ENCODE measurements at regions not wholly inside any gene's neighbourhood (a gene's known extent, or its start where the extent isn't known, plus 50 kb on each side); places are given as distances from the start of the nearest gene placed in this dataset.

DNA sequence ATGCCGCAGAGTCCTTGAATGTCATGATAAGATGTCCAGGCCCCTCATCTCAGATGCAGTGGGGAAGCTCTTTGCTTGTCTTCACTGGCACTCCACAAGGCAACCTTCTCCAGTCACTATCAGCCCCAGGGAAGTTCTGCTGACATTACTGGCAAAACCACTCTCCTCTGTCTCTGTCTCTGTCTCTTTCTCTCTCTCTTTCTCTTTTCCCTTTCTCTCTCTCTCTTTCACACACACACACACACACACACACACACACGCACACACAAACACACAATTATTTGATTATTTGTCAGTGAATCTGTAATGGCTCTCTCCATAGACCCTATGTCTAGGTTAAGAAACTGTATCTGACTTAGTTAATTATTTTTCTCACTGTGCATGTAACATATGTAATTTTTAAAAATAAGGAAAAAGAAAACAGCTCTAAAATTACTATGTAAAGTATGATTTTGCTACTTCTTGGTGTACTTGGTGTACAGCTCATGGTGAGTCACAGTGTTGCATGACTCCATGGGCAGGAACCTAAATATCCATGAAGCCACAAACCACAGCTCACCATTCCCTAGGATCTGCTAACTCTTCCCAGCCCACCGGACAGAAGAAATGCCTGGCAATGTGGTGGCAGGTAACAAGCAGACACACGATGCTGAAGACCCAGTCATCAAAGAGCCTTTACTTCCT is 594.9 kb upstream of the ID2 start:
- Histone ChIP-seq H3K4me1 (ENCODE audit: control insufficient read depth, insufficient read depth, low read length) (no peaks in the 10 kb centered on the region), H3K27me3 (ENCODE audit: control insufficient read depth, insufficient read depth, low read length) (no peaks in the 10 kb centered on the region), H3K9me3 (ENCODE audit: control insufficient read depth, insufficient read depth, low read length) (no peaks in the 10 kb centered on the region), H3K27ac (ENCODE audit: low read length) (no peak overlapping the region), H3K4me3 (ENCODE audit: low read length) (no peak overlapping the region), H3K36me3 (ENCODE audit: control insufficient read depth, insufficient read depth, low read length) (no peaks in the 10 kb centered on the region)
- DNase-seq (ENCODE audit: low read depth, low spot score): no peak
- WGBS (ENCODE audit: insufficient coverage, insufficient read length): no CpG with 5 or more reads among the region's 4 CpGs

DNA sequence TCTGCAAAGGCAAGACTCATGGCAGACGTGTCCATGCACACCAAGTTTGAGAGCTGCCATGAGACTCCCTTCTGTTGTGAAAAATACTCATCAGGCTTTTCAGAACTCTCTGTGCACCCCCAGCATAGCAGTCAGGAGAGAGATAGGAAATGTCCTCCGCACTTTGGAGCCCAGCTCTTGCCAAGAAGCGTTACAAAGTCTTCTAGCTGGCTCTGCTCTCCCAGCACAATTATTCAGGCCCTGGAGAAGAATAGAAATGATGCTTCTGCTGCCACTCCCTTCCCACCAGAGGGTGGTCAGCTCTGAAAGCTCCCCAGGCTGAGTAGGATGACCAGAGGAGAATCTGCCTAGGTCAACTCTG is 594.4 kb upstream of the ID2 start:
- Histone ChIP-seq H3K27me3 (ENCODE audit: control insufficient read depth, insufficient read depth, low read length) (no peaks in the 10 kb centered on the region), H3K36me3 (ENCODE audit: control insufficient read depth, insufficient read depth, low read length) (no peaks in the 10 kb centered on the region), H3K4me3 (ENCODE audit: low read length) (no peak overlapping the region), H3K9me3 (ENCODE audit: control insufficient read depth, insufficient read depth, low read length) (no peaks in the 10 kb centered on the region), H3K4me1 (ENCODE audit: control insufficient read depth, insufficient read depth, low read length) (no peaks in the 10 kb centered on the region), H3K27ac (ENCODE audit: low read length) (no peak overlapping the region)
- WGBS (ENCODE audit: insufficient coverage, insufficient read length): no CpG with 5 or more reads among the region's 3 CpGs
- no peak for DNase-seq (ENCODE audit: low read depth, low spot score)

DNA sequence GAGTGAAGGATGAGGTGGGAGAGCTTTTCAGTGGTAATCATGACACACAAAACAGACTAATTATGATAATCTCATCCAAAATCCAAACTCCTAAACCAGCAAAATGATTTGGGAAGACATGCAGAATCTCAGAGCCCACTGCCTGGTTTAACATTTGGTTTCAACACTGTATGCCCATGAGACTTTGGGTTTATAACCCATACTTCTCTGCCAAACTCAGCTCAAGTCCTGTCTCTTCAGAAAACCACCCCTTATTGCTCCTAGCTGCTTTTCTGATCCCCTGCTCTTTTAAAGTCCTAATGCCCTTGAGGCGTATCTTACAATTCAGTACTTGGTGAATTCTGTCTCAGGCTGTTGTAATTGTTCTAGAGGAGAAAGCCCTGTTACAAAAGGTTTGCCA is 593.0 kb upstream of the ID2 start:
- no CpG with 5 or more reads among the region's 1 CpG for WGBS (ENCODE audit: insufficient coverage, insufficient read length)
- no peaks in the 10 kb centered on the region for H3K27me3 ChIP-seq (ENCODE audit: control insufficient read depth, insufficient read depth, low read length)
- DNase-seq (ENCODE audit: low read depth, low spot score): no peak

DNA sequence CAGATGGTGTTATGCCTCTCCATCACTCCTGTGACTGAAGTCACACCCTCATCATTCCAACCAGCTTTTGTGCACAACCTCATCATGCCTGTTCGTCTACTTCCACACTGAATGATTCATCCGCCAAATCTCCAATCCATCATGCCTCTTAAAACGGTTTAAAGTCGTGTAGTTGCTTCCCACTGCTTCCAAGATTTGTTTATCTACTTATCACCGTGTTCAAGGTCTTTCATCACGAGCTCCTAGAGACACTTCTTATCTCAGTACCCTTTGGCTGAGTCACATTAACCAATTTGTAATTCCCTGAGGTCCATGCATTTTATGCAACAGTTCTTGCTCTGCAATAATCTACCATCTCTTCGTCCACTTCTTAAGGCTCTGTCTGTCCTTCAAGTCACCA is 592.3 kb upstream of the ID2 start:
- H3K27ac ChIP-seq (ENCODE audit: low read length): no peak overlapping the region
- H3K4me3 ChIP-seq (ENCODE audit: low read length): no peak overlapping the region
- DNase-seq (ENCODE audit: low read depth, low spot score): no peak
- no peaks in the 10 kb centered on the region for H3K27me3 ChIP-seq (ENCODE audit: control insufficient read depth, insufficient read depth, low read length)
- no CpG with 5 or more reads among the region's 7 CpGs for WGBS (ENCODE audit: insufficient coverage, insufficient read length)
- no peaks in the 10 kb centered on the region for H3K4me1 ChIP-seq (ENCODE audit: control insufficient read depth, insufficient read depth, low read length)
- no peaks in the 10 kb centered on the region for H3K9me3 ChIP-seq (ENCODE audit: control insufficient read depth, insufficient read depth, low read length)
- no peaks in the 10 kb centered on the region for H3K36me3 ChIP-seq (ENCODE audit: control insufficient read depth, insufficient read depth, low read length)

More for the DNA sequence above, 593.0 kb upstream of the ID2 start:
- Histone ChIP-seq H3K27ac (ENCODE audit: low read length) (no peak overlapping the region), H3K36me3 (ENCODE audit: control insufficient read depth, insufficient read depth, low read length) (no peaks in the 10 kb centered on the region), H3K9me3 (ENCODE audit: control insufficient read depth, insufficient read depth, low read length) (no peaks in the 10 kb centered on the region), H3K4me1 (ENCODE audit: control insufficient read depth, insufficient read depth, low read length) (no peaks in the 10 kb centered on the region), H3K4me3 (ENCODE audit: low read length) (no peak overlapping the region)

DNA sequence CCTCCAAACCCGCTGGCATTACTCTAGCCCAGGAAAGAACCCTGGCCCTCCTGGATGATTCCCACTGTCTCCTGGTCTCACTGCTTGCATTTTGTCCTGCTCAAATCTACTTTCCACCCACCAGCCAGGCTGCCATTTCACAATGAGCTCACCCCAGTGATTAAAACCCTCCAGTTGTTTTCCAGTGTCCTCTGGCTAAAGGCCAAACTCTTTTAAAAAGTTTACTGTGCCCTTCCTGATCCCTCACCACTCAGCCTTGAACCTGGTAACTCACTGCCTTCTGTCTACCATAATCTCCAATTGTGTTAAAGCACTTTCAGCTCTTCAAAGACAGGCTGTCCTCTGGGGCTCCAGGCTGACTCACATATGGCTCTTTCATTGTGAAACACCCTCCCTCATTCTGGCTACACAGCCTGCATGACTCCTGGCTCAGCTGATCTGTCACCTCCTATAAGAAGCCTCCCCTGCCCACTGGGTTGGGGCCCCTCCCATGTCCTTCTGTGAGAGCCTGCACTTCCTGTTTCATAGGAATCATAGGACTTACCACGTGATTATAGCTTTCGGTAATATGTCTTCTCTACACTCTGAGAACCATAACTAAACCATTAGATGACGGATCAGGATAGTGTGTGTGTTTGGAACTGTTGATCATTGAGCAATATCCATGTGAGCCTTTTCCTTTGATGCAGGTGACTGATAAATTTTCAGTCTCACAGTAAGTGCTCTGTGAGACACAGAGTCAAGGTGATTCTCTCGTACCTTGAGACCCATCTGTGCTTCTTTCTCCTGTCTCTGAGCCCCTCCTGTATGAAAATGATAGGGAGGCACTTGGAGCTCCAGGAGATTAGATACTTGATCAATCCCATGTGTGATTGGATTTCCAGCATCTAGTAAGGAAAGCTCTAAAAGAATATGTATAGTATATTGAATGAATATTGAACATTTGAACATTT is 590.8 kb upstream of the ID2 start:
- H3K36me3 ChIP-seq (ENCODE audit: control insufficient read depth, insufficient read depth, low read length): no peaks in the 10 kb centered on the region
- no peak overlapping the region for H3K27ac ChIP-seq (ENCODE audit: low read length)
- no peak overlapping the region for H3K4me3 ChIP-seq (ENCODE audit: low read length)
- no peaks in the 10 kb centered on the region for H3K27me3 ChIP-seq (ENCODE audit: control insufficient read depth, insufficient read depth, low read length)
- 100% methylated on average over 1 of the region's 5 CpGs for WGBS (ENCODE audit: insufficient coverage, insufficient read length)
- no peaks in the 10 kb centered on the region for H3K9me3 ChIP-seq (ENCODE audit: control insufficient read depth, insufficient read depth, low read length)
- no peaks in the 10 kb centered on the region for H3K4me1 ChIP-seq (ENCODE audit: control insufficient read depth, insufficient read depth, low read length)
- DNase-seq (ENCODE audit: low read depth, low spot score): no peak

DNA sequence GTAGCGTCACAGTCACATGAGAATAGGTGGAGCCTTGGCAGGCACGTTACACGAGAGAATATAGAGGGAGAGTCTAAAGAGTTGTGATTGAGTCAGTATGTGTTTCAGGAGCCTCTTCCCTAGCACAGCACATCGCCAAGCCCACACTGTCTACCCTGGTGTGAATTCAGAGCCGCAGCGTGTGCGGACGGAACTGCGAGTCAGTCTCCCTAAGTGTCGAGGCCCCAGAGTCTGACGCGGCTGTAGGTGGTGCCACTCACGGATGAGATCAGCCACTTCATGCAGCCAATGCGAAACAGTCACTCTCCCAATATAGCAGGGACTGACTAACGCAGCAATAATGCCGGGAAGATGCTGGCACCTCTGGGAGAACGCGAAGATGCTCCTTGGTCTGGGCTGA is 587.3 kb upstream of the ID2 start:
- no peak for DNase-seq (ENCODE audit: low read depth, low spot score)
- Histone ChIP-seq H3K27me3 (ENCODE audit: control insufficient read depth, insufficient read depth, low read length) (no peaks in the 10 kb centered on the region), H3K36me3 (ENCODE audit: control insufficient read depth, insufficient read depth, low read length) (no peaks in the 10 kb centered on the region), H3K4me3 (ENCODE audit: low read length) (no peak overlapping the region), H3K9me3 (ENCODE audit: control insufficient read depth, insufficient read depth, low read length) (no peaks in the 10 kb centered on the region), H3K27ac (ENCODE audit: low read length) (no peak overlapping the region), H3K4me1 (ENCODE audit: control insufficient read depth, insufficient read depth, low read length) (no peaks in the 10 kb centered on the region)
- no CpG with 5 or more reads among the region's 18 CpGs for WGBS (ENCODE audit: insufficient coverage, insufficient read length)

DNA sequence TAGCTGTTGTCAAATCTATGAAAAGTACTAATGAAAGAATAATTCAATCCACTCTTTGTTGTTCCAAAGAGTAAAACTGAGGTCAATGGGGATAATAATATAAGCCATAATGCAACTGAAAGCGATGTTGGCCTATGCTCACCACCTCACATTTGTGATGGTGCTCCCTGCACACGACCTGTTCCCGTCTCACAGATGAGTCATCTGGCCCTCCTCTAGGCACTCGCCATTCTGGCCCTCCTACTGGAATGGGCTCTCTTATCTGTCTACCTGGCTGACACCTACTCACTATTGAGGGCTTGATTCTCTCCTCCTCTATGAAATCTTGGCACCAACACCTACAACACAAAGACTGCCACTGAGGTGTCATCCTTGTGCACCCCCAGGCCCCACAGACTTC is 585.9 kb upstream of the ID2 start:
- Histone ChIP-seq H3K4me1 (ENCODE audit: control insufficient read depth, insufficient read depth, low read length) (no peaks in the 10 kb centered on the region), H3K27ac (ENCODE audit: low read length) (no peak overlapping the region), H3K36me3 (ENCODE audit: control insufficient read depth, insufficient read depth, low read length) (no peaks in the 10 kb centered on the region), H3K27me3 (ENCODE audit: control insufficient read depth, insufficient read depth, low read length) (no peaks in the 10 kb centered on the region), H3K9me3 (ENCODE audit: control insufficient read depth, insufficient read depth, low read length) (no peaks in the 10 kb centered on the region), H3K4me3 (ENCODE audit: low read length) (no peak overlapping the region)
- WGBS (ENCODE audit: insufficient coverage, insufficient read length): no CpG with 5 or more reads among the region's 4 CpGs
- DNase-seq (ENCODE audit: low read depth, low spot score): no peak

DNA sequence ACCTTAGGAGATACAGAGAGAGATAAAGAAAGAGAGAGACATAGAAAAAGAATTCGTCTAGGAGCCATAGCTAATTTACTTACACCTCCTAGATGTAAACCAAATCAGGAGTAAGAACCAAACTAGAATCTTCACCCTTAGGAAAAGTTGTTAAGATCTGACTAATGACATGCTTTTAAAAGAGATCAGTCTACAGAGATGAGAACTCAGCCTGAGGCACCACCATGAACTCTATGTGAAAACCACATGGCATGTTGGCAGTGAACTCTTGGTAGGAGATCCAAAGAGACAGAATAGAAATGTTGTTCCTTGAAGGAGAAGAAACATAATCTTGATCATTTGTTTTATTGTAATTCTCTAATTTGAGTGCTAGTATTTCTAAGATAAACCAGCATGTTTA is 585.4 kb upstream of the ID2 start:
- H3K27ac ChIP-seq (ENCODE audit: low read length): no peak overlapping the region
- no peaks in the 10 kb centered on the region for H3K9me3 ChIP-seq (ENCODE audit: control insufficient read depth, insufficient read depth, low read length)
- no CpG with 5 or more reads among the region's 1 CpG for WGBS (ENCODE audit: insufficient coverage, insufficient read length)
- no peak for DNase-seq (ENCODE audit: low read depth, low spot score)
- no peak overlapping the region for H3K4me3 ChIP-seq (ENCODE audit: low read length)
- no peaks in the 10 kb centered on the region for H3K36me3 ChIP-seq (ENCODE audit: control insufficient read depth, insufficient read depth, low read length)
- H3K4me1 ChIP-seq (ENCODE audit: control insufficient read depth, insufficient read depth, low read length): no peaks in the 10 kb centered on the region
- H3K27me3 ChIP-seq (ENCODE audit: control insufficient read depth, insufficient read depth, low read length): no peaks in the 10 kb centered on the region

DNA sequence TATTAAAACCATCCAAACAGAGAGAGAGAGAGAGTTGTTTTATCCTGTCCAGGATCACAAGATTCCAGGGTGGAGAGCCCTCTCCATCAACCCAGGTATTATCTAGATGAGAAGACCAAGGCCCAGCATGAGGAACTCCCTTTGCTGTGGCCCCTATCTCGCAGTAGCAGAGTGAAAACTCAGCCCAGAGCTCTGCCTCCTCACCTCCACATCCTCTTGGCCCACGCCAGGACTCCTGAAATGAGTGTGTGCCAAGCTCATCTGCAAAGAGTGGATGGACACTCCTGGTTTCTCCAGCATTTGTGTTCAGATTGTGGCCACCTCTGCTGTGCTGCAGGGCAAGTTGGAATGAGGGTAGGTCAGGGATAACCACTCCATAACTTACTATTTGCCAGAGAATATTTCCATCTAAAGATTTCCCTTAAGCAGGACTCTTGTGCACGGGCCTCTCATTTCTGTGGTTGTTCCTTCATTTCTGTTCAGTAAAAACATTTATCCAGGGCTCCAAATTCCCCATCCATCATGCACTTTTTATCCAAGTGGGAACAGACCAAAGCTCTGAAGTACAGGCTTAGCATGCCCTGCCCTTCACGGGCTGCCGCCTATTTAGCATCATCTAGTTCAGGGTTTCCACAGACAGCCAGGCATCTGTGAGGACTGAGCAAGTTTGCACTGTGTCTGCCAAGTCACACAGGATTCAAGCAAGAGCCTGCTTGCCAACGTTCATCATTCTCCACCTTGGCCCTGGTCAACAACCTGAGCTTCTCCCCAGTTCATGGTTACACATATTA is 583.2 kb upstream of the ID2 start:
- no peak for DNase-seq (ENCODE audit: low read depth, low spot score)
- WGBS (ENCODE audit: insufficient coverage, insufficient read length): no CpG with 5 or more reads among the region's 6 CpGs
- no peaks in the 10 kb centered on the region for H3K9me3 ChIP-seq (ENCODE audit: control insufficient read depth, insufficient read depth, low read length)

DNA sequence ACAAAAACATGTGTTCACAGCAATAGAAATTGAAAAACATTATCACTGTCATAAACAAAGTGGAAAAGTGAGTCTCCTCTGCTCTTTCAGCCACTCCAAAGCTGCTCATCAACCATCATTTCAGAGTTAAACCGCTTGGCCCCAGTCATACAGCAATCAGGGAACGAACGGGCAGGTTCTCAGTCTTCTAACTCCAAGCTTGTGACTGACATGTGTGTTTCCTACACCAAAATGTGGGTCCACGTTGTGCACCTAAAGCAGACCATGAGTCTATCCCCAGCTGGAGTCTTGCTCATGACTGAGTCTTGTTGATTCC is 582.6 kb upstream of the ID2 start:
- Histone ChIP-seq H3K27me3 (ENCODE audit: control insufficient read depth, insufficient read depth, low read length) (no peaks in the 10 kb centered on the region), H3K36me3 (ENCODE audit: control insufficient read depth, insufficient read depth, low read length) (no peaks in the 10 kb centered on the region), H3K4me1 (ENCODE audit: control insufficient read depth, insufficient read depth, low read length) (no peaks in the 10 kb centered on the region), H3K4me3 (ENCODE audit: low read length) (no peak overlapping the region), H3K9me3 (ENCODE audit: control insufficient read depth, insufficient read depth, low read length) (no peaks in the 10 kb centered on the region), H3K27ac (ENCODE audit: low read length) (no peak overlapping the region)
- no peak for DNase-seq (ENCODE audit: low read depth, low spot score)
- no CpG with 5 or more reads among the region's 4 CpGs for WGBS (ENCODE audit: insufficient coverage, insufficient read length)

More for the DNA sequence above, 583.2 kb upstream of the ID2 start:
- Histone ChIP-seq H3K27me3 (ENCODE audit: control insufficient read depth, insufficient read depth, low read length) (no peaks in the 10 kb centered on the region), H3K4me3 (ENCODE audit: low read length) (no peak overlapping the region), H3K36me3 (ENCODE audit: control insufficient read depth, insufficient read depth, low read length) (no peaks in the 10 kb centered on the region), H3K4me1 (ENCODE audit: control insufficient read depth, insufficient read depth, low read length) (no peaks in the 10 kb centered on the region), H3K27ac (ENCODE audit: low read length) (no peak overlapping the region)

Data from iPS DF 6.9 (cell line).